NT2/D1 (cell line): ENCODE measurements at regions not wholly inside any gene's neighbourhood (a gene's known extent, or its start where the extent isn't known, plus 50 kb on each side); places are given as distances from the start of the nearest gene placed in this dataset.

ENCODE experiments used
- DNase-seq: peaks from one replicate; pipeline ENCODE4 v3.0.0-alpha.2; 2011; ENCODE audit warnings: low read depth, low spot score
- H3K27me3 ChIP-seq: 2 replicates; pipeline ENCODE4 v1.6.0; 2011; ENCODE audit warnings: mild to moderate bottlenecking; ENCODE audit not compliant: insufficient read length, insufficient read depth
- H3K36me3 ChIP-seq: 2 replicates; pipeline ENCODE4 v1.6.1; 2011; ENCODE audit warnings: mild to moderate bottlenecking, low read length, mixed read lengths; ENCODE audit not compliant: insufficient read depth, insufficient read length
- H3K4me1 ChIP-seq: 2 replicates; pipeline ENCODE4 v1.5.1; 2011; ENCODE audit not compliant: insufficient read depth, insufficient read length
- H3K4me3 ChIP-seq: 2 replicates; pipeline ENCODE4 v1.5.1; 2011; ENCODE audit warnings: low read depth; ENCODE audit not compliant: insufficient read length
- H3K9ac ChIP-seq: 2 replicates; pipeline ENCODE4 v1.6.0; 2011; ENCODE audit warnings: low read depth; ENCODE audit not compliant: insufficient read length
- H3K9me3 ChIP-seq: 2 replicates; pipeline ENCODE4 v1.5.1; 2011; ENCODE audit warnings: mild to moderate bottlenecking, low read length; ENCODE audit not compliant: insufficient read depth
- SUZ12 ChIP-seq: IDR thresholded peaks from 2 replicates; pipeline ENCODE4 v1.6.1; 2011; ENCODE audit not compliant: insufficient read length, insufficient read depth; ENCODE audit errors: extremely low read depth
- YY1 ChIP-seq: IDR thresholded peaks from 2 replicates; pipeline ENCODE4 v1.6.1; 2011; ENCODE audit not compliant: insufficient read length, insufficient read depth
- ZNF274 ChIP-seq: IDR thresholded peaks from 2 replicates; pipeline ENCODE4 v1.6.1; 2011; ENCODE audit warnings: mild to moderate bottlenecking, low read depth, low read length

GRCh38 chr17:77694391-77695363, 263.8 kb upstream of the TNRC6C start:
- H3K4me3 ChIP-seq = no peak overlapping the region
- TF ChIP-seq YY1 = no peak
- TF ChIP-seq ZNF274 = no peak
- no peak for TF ChIP-seq SUZ12
- H3K9ac ChIP-seq = peak overlapping the region; percentile 6
- H3K4me1 ChIP-seq = peaks cover 36% of the 10 kb centered on the region
- H3K36me3 ChIP-seq = no peaks in the 10 kb centered on the region
- H3K27me3 ChIP-seq = peaks cover 63% of the 10 kb centered on the region
- DNase-seq = no peak
- H3K9me3 ChIP-seq = no peaks in the 10 kb centered on the region

GRCh38 chr17:77695386-77695785, 263.1 kb upstream of the TNRC6C start:
- no peak for DNase-seq
- no peaks in the 10 kb centered on the region for H3K36me3 ChIP-seq
- no peak for TF ChIP-seq ZNF274
- no peak for TF ChIP-seq YY1
- no peak for TF ChIP-seq SUZ12
- H3K9me3 ChIP-seq = no peaks in the 10 kb centered on the region
- H3K9ac ChIP-seq = no peak overlapping the region
- H3K27me3 ChIP-seq = peaks cover 63% of the 10 kb centered on the region
- peaks cover 36% of the 10 kb centered on the region for H3K4me1 ChIP-seq
- H3K4me3 ChIP-seq = no peak overlapping the region

DNA sequence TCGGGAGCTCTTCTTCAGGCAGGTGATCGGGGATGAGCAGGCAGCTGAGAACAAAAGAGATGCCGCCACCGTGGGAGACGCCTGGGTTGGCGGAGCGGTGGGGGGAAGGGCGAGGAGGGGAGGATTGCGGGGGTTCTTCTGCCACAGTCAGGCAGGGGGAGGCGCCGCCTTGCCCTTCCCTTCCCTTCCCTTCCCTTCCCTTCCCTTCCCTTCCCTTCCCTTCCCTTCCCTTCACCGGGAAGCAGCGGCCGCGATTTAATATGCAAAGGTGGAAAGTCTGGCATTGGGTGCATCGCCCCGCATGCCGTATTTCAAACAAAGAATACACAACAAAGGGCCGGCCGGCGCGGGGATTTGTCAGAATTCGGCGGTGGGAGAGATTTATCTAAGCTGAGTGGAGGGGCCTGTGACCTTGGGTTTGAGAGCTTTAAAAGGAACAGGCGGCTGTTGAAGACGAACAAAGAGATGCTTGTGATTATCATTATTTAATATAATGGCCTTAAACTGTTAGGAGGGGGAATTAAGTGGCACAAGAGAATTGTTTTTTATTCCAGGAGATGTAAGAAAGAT, 262.3 kb upstream of the TNRC6C start:
- DNase-seq = no peak
- H3K36me3 ChIP-seq = no peaks in the 10 kb centered on the region
- H3K9ac ChIP-seq = peak overlapping the region; percentile 17
- peaks cover 62% of the 10 kb centered on the region for H3K27me3 ChIP-seq
- TF ChIP-seq ZNF274 = no peak
- no peak for TF ChIP-seq YY1
- TF ChIP-seq SUZ12 = no peak
- peaks cover 34% of the 10 kb centered on the region for H3K4me1 ChIP-seq
- H3K9me3 ChIP-seq = no peaks in the 10 kb centered on the region
- peak overlapping the region; percentile 25 for H3K4me3 ChIP-seq

- Histone ChIP-seq H3K36me3 (no peaks in the 10 kb centered on the region), H3K27me3 (peaks cover 56% of the 10 kb centered on the region), H3K4me3 (peak overlapping the region; percentile 25), H3K4me1 (peaks cover 28% of the 10 kb centered on the region), H3K9ac (peak overlapping the region; percentile 17), H3K9me3 (peaks cover 5% of the 10 kb centered on the region; the same call in 1 of the 2 replicates)
- TF ChIP-seq YY1 = no peak
- no peak for TF ChIP-seq ZNF274
- TF ChIP-seq SUZ12 = peak; percentile 29
- DNase-seq = peak; percentile 46
Observed at GRCh38 chr17:77696721-77697460, 261.6 kb upstream of the TNRC6C start.

GRCh38 chr17:77697480-77698400, 260.8 kb upstream of the TNRC6C start:
- no peak for DNase-seq
- H3K9ac ChIP-seq = peak overlapping the region; percentile 17
- no peak for TF ChIP-seq YY1
- TF ChIP-seq SUZ12 = no peak
- no peak for TF ChIP-seq ZNF274
- H3K36me3 ChIP-seq = no peaks in the 10 kb centered on the region
- H3K27me3 ChIP-seq = peaks cover 56% of the 10 kb centered on the region
- H3K4me1 ChIP-seq = peaks cover 22% of the 10 kb centered on the region
- H3K4me3 ChIP-seq = no peak overlapping the region
- H3K9me3 ChIP-seq = peaks cover 13% of the 10 kb centered on the region; the same call in 1 of the 2 replicates

- no peaks in the 10 kb centered on the region for H3K36me3 ChIP-seq
- H3K4me1 ChIP-seq = peaks cover 17% of the 10 kb centered on the region
- TF ChIP-seq YY1 (no peak), ZNF274 (no peak), SUZ12 (no peak)
- no peak overlapping the region for H3K4me3 ChIP-seq
- DNase-seq = no peak
- H3K9ac ChIP-seq = no peak overlapping the region
- H3K27me3 ChIP-seq = peaks cover 47% of the 10 kb centered on the region
- peaks cover 26% of the 10 kb centered on the region for H3K9me3 ChIP-seq
Observed at GRCh38 chr17:77698903-77699623, 259.4 kb upstream of the TNRC6C start.
